Right forelimb (tissue), 1 donor: ENCODE measurements at regions not wholly inside any gene's neighbourhood (a gene's known extent, or its start where the extent isn't known, plus 50 kb on each side); places are given as distances from the start of the nearest gene placed in this dataset.
"Not testable (repeated sequence)": the region's sequence is repeated elsewhere in the genome, so short reads cannot be mapped to it uniquely, and the experiment has no call there.

Source experiments
- DNase-seq: peaks from one replicate; pipeline ENCODE4 v3.0.0-alpha.2; 2018

DNA sequence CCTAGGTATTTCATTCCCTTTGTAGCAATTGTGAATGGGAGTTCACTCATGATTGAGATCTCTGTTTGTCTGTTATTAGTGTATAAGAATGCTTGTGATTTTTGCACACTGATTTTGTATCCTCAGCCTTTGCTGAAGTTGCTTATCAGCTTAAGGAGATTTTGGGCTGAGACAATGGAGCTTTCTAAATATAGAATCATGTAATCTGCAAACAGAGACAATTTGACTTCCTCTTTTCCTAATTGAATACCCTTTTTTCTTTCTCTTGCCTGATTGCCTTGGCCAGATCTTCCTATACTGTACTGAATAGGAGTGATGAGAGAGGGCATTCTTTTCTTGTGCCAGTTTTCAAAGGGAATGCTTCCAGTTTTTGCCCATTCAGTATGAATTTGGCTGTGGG lies 398.1 kb downstream of the SRGAP2C start:
- DNase-seq: not testable (repeated sequence)

GRCh38 chr1:121586369-121587229 lies 401.8 kb downstream of the SRGAP2C start:
- no peak for DNase-seq

DNA sequence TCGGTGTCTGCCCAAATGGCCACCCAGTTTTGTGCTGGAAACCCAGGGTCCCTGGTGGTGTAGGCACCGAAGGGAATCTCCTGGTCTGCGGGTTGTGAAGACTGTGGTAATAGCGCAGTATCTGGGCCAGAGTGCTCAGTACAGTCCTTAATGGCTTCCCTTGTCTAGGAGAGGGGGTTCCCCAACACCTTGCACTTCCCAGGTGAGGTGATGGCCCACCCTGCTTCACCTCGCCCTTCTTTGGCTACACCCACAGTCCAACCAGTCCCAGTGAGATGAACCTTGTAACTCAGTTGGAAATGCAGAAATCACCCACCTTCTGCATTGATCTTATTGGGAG lies 402.4 kb downstream of the SRGAP2C start:
- no peak for DNase-seq

DNA sequence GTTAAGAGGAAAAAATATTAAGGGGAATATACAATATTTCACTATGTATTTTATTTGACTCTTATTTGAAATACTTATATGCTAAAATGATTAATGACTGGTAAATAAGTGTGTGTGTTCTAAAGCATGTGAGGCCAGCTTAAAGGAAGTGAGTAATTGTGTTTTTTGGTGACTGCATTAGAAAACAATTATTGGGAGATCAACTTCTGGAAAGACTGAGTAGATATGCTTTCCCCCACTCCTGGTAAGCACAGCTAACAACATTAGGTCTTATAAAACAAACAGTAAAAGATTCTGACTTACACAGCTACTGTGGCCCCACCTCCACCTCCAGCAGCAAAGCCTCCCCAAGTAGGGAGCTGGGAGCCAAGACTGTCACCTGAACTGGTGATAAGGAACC lies 403.0 kb downstream of the SRGAP2C start:
- DNase-seq: no peak

DNA sequence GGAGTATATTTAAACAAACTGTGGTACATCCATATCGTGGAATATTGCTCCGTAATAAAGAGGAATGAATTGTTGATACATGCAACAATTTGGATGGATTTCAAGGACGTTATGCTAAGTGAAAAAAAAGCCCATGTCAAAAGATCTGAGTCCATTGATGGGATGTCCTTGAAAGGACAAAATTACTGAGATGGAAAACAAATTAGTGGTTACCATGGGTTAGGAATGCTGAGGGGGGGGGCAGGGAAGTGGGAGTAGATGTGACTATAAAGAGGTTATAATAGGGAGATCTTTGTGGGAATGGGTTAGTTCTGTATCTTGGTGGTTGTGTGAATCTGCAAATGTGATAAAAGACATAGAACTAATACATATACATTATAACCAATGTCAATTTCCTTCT lies 409.3 kb downstream of the SRGAP2C start:
- no peak for DNase-seq

DNA sequence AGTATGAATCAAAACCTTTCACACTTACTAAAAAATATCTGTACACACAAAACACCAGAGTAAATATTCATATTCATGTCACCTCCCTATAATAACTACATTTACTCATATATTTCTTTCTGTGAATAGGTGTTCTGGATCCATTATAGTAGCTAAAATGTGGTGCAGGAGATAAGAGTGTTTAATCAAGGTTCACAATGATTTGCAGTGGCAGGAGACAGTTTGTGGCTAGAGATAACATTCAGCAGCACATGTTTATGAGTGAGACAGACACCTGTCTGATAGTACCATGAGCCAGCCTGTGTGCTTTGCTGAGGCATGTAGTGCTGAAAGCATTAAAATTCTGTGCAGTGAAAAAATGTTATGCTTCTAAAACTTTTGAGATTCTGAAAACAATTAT lies 410.3 kb downstream of the SRGAP2C start:
- no peak for DNase-seq

- not testable (repeated sequence) for DNase-seq
Measured at GRCh38 chr1:121604843-121605444, 420.2 kb downstream of the SRGAP2C start.

DNA sequence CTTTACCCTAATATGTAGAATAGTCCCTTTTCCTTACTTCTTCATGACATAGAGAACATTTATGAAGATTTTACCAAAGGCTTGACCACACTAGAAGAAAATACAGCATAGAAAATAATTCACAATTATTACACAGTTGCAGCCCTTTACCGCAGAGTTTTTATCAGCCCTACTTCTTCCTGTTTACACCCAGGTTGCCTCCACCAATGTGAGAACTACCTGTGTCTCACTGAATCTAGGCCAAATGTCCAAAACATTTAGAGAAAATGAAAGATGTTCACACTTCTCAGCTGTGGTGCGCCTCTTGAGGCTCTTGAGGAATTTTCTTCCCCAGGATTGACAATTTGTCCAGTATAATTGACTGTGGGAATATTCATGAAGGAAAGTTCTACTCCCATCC lies 422.7 kb downstream of the SRGAP2C start:
- not testable (repeated sequence) for DNase-seq
